NB4 (cell line): ENCODE measurements at regions not wholly inside any gene's neighbourhood (a gene's known extent, or its start where the extent isn't known, plus 50 kb on each side); places are given as distances from the start of the nearest gene placed in this dataset.

Experiments used
- POLR2A ChIP-seq: IDR thresholded peaks from 2 replicates; pipeline ENCODE4 v1.6.1; 2011; ENCODE audit warnings: mild to moderate bottlenecking; ENCODE audit not compliant: insufficient read length; ENCODE audit errors: extremely low read depth
- TF ChIP-seq, protein P1 (sequence below): IDR thresholded peaks from one replicate; pipeline ENCODE4 v1.5.1; 2012; ENCODE audit warnings: low read depth, low read length
- TF ChIP-seq, protein P2 (sequence below): IDR thresholded peaks from 2 replicates; pipeline ENCODE4 v1.6.1; 2011; ENCODE audit warnings: low read depth, low read length

DNA sequence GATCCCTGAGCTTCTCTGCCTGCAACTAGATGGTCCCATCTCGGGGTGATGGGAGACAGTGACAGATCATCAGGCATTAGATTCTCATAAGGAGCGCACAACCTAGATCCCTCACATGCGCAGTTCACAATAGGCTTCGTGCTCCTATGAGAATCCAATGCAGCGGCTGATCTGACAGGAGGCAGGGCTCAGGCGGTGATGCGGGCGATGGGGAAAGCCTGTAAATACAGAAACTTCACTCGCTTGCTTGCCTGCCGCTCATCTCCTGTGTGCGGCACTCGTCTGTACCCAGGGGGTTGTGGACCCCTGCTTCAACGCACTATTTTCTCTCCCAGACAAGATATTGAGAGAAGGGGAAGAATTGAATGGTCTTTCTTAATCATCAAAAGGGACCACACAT is 473.9 kb downstream of the ZNF536 start:
- TF ChIP-seq, protein P1, sequence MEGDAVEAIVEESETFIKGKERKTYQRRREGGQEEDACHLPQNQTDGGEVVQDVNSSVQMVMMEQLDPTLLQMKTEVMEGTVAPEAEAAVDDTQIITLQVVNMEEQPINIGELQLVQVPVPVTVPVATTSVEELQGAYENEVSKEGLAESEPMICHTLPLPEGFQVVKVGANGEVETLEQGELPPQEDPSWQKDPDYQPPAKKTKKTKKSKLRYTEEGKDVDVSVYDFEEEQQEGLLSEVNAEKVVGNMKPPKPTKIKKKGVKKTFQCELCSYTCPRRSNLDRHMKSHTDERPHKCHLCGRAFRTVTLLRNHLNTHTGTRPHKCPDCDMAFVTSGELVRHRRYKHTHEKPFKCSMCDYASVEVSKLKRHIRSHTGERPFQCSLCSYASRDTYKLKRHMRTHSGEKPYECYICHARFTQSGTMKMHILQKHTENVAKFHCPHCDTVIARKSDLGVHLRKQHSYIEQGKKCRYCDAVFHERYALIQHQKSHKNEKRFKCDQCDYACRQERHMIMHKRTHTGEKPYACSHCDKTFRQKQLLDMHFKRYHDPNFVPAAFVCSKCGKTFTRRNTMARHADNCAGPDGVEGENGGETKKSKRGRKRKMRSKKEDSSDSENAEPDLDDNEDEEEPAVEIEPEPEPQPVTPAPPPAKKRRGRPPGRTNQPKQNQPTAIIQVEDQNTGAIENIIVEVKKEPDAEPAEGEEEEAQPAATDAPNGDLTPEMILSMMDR = no peak
- TF ChIP-seq POLR2A = no peak
- TF ChIP-seq, protein P2, sequence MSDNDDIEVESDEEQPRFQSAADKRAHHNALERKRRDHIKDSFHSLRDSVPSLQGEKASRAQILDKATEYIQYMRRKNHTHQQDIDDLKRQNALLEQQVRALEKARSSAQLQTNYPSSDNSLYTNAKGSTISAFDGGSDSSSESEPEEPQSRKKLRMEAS = no peak
